ENCODE measurements at regions not wholly inside any gene's neighbourhood (a gene's known extent, or its start where the extent isn't known, plus 50 kb on each side); places are given as distances from the start of the nearest gene placed in this dataset.
"Not testable (repeated sequence)": the region's sequence is repeated elsewhere in the genome, so short reads cannot be mapped to it uniquely, and the experiment has no call there.

DNA sequence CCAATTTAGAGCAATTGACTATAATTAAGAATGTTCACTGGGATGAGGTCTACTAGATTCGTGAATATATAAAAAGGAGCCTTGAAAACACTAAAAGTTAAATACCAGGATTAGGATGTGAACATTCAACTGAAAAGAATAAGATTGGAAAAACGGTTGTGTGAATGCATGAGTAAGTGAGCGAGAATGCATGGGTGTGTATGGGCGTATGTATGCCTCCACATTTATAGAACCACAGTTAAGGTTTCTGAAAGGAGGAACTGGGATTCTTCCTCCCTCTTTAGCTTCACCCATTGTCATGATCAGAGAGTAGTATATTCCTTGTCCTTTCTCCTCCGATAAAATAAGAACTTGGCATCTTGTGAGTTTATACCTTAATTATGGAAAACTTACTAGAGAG, 151.1 kb upstream of the UBE2E3 start:
- DNase-seq, result no peak

DNA sequence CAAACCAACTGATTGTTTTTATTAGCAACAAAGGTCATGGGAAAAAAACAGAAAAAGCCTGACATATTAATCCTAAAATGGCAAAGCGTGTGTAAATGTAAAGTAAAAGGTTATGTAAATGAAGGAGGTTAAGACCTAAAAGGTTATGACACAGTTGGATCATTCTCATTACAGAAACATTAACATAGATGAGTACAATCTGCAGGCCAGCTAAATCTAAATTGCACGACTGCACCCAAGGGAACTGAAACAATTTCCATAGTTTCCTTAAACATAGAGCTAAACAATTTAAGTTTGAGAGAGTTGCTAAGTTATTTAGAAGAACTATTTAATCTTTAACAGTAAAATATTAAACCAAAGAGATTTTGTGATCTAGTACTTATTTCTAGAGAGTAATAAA, 151.6 kb upstream of the UBE2E3 start:
- DNase-seq, result no peak

DNA sequence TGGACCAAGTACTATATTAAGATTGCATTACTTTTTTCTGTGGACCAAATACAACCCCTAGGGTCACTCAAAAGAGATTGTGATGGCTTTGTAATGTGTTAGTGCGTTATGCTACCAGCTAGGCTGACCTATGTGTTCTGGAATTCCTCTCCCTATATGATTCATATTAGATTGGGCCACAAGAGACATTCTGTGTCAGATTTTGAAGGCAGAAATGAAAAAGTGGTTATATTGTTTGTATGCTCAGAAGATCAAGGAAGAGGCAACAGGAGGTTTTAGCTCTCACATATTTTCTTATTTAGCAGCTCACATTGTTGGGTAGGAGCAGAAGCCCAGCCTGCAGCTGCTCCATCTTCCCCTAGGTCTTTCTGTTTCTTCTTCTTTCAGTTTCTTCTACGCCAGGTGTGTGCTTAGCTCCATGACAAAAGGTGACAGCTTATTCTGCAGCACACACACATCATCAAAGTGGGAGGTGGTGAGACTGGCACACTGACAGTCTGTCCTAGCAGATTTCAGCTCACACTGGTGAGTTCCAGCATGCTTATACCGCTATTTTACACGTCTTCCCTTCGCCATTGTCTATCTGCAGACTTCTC, 156.8 kb upstream of the UBE2E3 start:
- no peak for DNase-seq

DNA sequence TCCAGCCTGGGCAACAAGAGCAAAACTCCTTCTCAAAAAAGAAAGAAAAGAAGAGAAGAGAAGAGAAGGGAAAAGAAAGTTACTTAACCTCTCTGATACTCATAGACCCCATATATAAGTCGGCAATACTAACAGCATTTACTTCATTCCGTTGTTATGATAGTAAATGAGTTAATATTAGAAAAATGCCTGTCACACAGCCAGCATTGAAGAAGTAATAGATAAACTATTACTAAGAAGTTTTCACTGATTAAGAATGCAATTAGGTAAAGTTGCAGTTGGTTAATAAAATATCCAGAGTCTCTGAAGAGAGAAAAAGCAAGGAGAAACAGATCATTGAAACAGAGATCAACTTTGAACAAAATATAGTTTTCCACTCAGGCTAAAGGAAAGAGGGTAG, 161.3 kb upstream of the UBE2E3 start:
- no peak for DNase-seq

DNA sequence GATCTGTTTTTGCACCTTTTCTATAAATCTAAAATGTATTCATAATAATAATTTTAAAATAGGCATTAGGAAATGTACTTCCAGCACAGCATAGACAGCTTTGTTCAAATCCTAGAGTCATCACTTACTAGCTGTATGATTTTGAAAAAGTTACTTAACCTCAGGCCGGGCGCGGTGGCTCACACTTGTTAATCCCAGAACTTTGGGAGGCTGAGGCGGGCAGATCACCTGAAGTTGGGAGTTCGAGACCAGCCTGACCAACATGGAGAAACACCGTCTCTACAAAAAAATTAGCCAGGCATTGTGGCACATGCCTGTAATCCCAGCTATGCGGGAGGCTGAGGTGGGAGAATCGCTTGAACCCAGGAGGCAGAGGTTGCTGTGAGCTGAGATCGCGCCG, 161.7 kb upstream of the UBE2E3 start:
- not testable (repeated sequence) for DNase-seq

DNA sequence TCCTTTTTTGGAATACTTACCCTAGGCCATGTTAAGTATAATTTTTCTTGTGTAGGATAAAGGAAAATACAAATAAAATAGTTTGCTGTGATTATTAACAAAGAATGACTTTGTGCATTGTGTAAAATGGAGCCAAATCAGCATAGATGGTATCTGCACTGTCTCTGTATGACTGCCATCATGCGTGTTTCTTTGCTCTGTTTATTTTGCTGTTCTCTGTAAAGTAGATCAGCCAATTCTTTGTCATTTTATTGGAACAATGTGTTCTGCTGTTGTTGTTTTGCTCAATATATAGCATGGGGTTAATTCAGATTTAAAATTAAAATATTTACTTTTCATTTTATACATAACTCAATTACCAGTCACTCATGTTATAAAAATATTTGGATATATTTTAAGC, 181.3 kb upstream of the UBE2E3 start:
- no peak for DNase-seq

DNA sequence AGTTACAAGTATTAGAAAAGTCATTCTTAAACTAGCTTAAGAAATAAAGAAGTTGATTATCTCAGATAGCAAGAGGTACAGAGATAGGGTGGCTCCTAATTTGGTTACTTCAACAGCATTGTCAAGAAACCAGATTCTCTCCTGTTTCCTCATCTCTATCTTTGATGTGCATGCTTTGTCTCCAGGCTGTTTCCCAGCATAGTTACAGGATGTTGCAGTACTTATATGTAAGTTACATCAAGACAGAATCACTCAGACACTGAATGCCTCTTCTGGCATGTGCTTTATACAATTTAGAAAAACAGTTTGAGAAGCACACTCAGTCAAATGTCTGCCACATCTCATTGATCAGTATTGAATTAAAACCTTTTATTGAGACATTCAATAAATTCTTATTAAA, 189.5 kb upstream of the UBE2E3 start:
- DNase-seq, result no peak

DNA sequence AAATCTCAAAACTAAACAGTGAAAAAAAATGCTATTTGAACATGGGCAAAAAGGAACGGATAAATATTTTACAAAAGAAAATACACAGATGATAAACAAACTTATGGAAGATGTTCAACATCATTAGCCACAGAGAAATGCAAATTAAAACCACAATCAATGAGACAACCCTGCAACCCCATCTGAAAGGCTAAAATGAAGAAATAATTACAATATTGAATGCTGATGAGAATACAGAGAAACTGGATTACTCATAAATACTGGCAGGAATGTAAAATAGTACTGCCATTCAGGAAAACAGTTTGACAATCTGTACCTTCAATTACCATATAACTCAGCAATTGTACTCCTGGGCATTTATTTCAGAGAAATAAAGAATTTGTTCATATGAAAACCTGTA, 193.1 kb upstream of the UBE2E3 start:
- DNase-seq, result no peak

DNA sequence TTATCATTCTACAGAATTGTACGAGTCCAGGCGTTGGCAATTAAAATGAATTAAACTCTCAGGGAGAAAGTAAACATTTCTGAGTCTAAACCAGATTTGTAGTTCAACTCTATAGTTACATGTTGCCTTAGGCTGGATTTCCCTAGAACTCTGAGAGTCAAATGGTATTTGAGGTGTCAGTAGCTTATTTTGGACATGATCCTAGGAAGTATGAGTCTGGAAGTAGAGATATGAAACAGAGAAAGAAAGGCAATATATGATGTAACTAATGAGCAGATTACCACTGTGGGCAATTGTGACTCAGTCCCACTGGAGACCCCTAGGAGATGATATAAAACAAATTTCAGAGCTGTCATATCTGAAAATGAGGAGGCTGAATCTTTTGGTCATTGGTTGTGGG, 199.1 kb upstream of the UBE2E3 start:
- DNase-seq, result no peak

DNA sequence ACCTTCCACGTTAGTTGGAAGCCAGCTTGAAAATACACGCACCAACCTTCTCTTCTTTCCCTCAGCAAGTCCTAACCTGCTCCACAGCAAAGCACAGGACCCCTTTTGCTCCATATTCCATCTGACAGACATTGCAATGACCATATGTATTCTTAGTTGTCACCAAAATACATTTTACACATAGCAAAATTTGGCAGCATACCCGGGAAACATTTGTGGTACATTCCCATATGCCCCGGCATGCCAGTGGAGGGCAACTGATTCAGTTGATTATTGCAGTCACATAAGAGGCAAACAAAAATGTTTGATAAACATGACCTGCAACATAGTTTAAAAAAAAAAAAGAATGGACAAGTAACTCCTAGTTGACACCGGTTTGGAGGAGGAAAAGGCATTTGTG, 202.1 kb upstream of the UBE2E3 start:
- no peak for DNase-seq

DNA sequence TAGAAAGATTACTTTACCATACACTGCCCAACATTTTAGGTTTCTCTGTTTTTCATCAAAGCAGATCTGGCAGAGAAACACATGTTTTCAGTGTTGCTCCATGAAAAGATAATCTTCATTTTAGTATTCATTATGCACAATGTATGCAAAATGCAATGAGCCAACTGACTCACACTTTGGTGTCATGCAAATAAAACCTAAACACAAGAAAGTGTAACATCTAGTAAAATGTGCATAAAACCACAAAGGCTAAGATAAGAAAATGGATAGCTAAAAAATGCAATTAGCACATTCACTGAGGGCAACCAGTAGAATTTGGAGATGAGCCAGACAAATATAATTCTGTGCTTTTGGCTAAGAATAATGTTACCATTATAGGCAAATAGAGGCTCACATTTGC, 203.5 kb upstream of the UBE2E3 start:
- no peak for DNase-seq

DNA sequence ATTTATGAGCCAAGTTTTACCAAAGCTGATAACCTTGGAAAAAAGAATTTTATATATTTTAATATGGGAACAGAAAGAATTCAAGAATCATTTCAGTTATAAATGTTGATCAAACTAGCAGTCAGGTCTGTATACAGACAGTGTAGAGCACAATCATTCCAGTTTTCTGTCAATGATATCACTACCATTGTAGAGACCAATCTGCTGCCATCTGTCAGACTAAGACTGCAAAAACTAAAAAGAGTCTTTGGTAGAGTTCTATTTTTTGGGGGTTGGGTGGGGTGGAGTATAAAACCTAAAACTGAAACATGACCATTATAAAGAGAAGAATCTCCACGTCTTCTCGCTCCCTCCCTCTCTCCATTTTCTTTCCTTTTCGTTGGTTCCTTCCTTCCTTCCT, 204.7 kb upstream of the UBE2E3 start:
- DNase-seq, result no peak

DNA sequence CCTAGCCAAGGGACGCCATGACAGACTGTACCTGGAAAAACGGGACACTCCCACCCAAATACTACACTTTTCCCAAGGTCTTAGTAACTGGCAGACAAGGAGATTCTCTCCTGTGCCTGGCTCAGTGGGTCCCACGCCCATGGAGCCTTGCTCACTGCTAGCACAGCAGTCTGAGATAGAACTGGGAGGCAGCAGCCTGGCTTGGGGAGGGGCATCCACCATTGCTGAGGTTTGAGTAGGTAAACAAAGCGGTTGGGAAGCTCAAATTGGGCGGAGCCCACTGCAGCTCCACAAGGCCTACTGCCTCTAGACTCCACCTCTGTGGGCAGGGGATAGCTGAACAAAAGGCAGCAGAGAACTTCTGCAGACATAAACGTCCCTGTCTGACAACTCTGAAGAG, 215.1 kb upstream of the UBE2E3 start:
- DNase-seq, result not testable (repeated sequence)

DNA sequence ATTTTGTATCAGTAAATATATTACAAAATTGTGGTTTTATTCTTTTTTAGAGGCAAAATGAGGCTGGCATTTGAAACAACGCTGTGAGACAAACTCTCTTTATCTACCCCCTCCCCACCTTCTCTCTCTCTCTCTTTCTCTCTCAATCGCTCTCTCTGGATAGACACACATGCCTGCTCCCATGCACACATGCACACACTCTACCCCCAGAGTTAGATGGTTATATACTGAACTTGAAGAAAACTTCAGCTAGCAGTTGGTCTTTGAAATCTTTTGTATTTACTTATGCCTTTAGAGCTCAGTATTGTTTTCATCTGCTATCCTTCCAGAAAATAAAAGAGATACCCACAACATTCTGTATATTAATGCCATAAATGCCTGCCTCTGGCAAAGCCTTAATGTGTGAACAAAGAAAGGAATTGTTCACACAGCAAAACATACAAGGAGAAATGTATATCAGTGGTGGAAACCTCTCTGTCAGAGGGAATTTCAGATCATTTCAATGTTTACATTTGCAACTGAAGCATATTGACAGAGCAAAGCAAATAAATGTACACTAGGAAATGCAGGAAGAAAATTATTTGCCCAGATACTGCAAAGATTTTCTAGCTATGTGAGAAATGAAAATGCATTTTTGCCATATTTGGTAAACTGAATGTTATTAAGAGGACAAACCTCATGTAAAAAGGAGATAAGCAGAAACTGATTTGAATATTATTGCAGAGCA, 217.0 kb upstream of the UBE2E3 start:
- DNase-seq, result no peak

DNA sequence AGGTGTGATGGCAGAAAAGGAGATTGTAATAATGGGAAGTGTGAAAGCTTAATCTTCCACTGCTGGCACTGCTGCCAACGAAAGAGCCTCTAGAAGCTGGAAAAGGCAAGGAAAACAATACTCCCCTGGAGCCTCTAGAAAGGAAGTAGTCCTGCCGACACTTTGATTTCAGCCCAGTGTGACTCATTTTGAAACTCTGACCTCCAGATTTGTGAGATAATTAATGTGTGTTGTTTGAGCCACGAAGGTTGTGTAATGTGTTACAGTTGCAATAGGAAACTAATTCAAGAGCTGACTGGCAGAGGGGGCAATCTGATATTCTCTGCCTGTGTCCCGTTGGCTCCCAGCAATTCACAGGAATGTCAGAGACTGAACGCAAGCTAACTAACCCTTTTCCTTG, 219.2 kb upstream of the UBE2E3 start:
- DNase-seq, result no peak

DNA sequence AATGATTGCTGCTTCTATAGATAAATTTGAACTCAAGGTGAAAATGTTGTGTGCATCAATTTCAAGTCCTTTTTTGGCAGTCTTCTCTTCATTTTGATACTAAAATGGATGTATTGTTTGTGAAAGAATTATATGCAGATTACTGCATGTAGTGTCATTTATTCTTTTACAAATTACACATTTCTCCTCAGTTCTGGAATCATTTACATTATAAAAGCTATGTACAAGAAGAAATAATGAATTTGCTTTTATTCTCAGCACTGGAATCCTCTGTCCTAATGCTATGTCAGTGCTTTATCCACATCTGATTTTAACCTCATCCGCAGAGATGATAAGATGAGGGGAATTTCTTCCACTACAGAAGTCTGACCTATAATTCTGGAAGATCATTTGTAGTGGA, 220.8 kb upstream of the UBE2E3 start:
- no peak for DNase-seq

DNA sequence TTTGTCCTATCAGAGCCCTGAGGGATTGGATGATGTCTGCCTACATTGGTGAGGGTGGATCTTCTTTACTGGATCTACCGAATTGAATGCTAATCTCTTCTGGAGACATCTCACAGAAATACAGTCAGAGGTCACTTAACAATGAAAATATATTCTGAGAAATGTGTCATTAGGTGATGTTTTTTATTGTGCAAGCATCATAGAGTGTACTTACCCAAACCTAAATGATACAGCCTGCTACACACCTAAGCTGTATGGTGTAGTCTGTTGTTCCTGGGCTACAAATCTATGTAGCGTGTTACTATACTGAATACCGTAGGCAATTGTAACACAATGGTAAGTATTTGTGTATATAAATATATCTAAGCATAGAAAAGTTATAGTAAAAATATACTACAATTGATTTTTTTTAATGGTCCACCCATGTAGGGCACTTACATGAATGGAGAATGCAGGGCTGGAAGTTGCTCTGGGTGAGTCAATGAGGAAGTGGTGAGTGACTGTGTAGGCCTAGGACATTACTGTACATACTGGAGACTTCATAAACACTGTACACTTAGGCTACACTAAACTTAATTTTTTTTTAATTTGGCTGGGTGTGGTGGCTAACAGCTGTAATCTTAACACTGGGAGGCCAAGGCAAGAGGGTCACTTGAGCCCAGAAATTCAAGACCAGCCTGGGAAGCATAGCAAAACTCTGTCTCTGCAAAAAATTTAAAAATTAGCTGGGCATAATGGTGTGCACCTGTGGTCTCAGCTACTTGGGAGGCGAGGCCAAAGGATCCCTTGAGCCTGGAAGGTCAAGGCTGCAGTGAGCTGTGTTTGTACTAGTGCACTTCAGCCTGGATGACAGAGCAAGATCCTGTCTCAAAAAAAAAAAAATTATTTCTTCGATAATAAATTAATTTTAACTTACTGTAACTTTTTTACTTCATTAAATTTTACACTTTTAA, 226.3 kb upstream of the UBE2E3 start:
- no peak for DNase-seq

DNA sequence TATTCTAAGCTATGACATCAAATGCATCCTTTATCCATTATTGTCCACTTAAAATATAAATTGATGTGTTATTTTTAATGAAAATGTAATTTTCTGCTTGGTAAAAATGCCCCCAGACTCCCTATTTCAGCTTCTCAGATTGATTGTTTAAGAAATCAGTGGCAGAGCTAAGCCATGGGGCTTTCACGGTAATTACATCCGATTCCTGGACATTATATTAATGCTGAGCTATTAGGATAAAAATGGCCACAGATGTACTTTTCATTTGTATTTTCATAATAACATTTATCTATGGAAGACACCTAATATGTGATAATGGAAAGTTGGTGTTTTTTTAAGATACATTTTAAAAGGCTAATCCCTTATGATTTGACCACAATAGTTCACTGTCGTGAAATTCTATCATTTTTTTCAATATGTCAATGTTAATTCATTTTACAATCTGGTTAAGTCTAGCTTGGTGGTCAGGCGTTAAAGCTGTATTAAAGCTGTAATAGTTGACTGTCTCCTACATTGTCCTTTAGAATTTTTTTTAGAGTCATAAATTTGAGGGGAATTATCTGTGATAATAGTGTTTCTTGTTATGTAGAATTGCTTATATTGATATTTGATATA, 229.0 kb upstream of the UBE2E3 start:
- no peak for DNase-seq

DNA sequence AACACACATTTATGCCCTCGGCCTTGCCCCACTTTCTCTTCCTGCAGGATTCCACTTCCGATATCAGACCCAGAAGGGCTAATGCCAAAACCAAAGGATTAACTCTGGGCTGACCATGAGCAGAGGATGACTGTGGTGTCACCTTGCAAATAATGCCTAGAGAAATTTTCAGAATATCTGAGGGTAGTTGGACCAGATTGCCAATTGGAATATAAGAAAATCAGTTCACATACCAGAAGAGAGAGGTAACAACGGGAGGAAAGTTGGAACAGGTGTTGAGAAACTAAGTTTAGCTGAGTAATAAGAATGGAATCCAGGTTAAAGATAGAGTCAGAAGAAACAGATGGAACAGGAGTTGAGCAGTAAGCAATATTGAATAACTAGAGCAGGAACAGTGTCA, 232.7 kb upstream of the UBE2E3 start:
- DNase-seq, result no peak

DNA sequence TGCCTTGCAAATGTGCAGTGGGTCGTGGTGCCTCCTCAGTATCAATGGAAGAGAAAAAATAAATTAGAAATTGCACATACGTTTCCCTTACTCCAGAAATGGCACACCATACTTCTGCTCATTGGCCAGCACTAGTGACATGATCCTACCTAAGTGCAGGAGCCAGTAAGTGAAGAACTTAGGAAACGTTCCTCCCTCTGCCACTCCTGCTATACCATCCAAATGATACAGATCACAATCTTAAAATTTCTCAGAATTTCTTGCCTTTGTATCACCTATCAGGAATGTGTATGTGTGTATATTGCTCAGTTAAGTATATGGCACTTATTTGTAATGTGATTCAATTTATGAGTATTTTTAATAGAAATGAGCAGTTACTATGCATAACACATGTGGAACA, 237.0 kb upstream of the UBE2E3 start:
- no peak for DNase-seq

DNA sequence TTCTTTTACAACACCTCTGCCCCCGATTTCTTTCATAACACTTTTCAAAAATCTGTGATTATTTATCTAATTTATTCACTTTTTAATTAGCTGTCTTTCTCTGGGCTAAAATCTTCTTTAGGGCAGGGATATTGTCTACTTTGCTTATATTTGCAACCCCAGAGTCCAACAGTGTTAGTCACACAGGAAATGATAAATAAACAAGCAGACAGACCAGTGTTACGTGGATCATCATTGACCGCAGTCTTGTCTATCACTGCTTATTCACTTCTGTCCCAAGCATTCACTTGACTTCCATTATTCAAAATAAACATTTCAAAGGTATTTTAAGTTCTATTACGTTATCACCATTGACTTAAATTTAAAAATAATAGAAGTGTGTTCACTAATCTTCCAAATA, 237.6 kb upstream of the UBE2E3 start:
- no peak for DNase-seq

DNA sequence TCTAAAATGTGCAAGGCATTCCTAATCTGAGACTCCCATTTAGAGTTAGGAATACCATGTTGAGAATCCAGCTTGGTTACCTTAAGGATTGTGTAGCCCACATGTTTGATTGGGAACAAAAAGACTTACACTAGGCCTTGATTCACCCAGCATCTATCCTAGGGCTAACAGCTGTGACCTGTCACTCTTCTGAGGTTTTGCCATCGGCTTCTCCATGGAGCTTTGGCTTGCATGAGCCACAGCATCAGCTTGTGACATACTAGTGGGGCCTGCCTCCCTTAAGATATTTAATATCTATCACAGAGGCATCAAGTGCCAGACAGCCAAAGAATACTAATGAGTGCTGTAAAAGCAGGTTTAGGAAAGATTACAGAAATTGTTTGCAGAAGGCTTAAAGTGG, 241.3 kb upstream of the UBE2E3 start:
- DNase-seq, result no peak

DNA sequence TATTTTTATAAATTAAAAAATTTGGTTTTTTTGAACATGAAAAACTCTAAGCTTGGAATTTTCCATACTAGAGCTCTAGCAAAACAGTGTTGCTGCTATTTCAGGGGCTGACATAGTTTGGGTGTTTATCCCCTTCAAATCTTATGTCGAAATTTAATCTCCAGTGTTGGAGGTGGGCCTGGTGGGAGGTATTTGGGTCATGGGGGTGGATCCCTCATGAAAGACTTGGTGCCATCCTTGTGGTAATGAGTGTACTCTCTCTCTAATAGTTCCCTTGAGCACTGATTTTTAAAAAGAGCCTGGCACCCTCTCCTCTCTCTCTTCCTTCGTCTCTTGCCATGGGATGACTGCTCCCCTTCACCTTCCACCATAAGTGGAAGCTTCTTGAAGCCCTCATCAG, 244.6 kb upstream of the UBE2E3 start:
- no peak for DNase-seq

Measured in hindlimb muscle (tissue), 1 donor.